Heart right ventricle (tissue), 16 donors: ENCODE measurements at regions not wholly inside any gene's neighbourhood (a gene's known extent, or its start where the extent isn't known, plus 50 kb on each side); places are given as distances from the start of the nearest gene placed in this dataset.

ENCODE experiments used
- ATAC-seq, 8 donors: fragments of 200-7000 bp; cut with Tn5 transposase; one replicate each; pipeline ENCODE4 v1.9.1; 2020; ENCODE audit warnings: mild to moderate bottlenecking in 8 of 8, moderate library complexity in 8 of 8, moderate number of reproducible peaks in 1 of 8
- DNase-seq, 2 donors: peaks; one replicate each; pipeline ENCODE4 v3.0.0-alpha.2; 2020
- H3K27ac ChIP-seq, 10 donors: fragments of 200-600 bp; sonication (generic) in 2 of 10; one replicate each; pipeline versions ENCODE4 v1.5.0 to v1.8.0; 2020 to 2022; ENCODE audit warnings: mild to moderate bottlenecking in 3 of 10
- H3K27me3 ChIP-seq, 7 donors: fragments of 200-600 bp; one replicate each; pipeline ENCODE4 v1.8.0; 2021 to 2022; ENCODE audit warnings: mild to moderate bottlenecking in 2 of 7
- H3K36me3 ChIP-seq, 9 donors: fragments of 200-600 bp; sonication (generic) in 1 of 9; one replicate each; pipeline versions ENCODE4 v1.5.0 to v1.8.0; 2020 to 2022; ENCODE audit warnings: mild to moderate bottlenecking in 2 of 9
- H3K4me1 ChIP-seq, 9 donors: fragments of 200-600 bp; sonication (generic) in 1 of 9; one replicate each; pipeline versions ENCODE4 v1.5.0 to v1.8.0; 2020 to 2022; ENCODE audit warnings: mild to moderate bottlenecking in 4 of 9
- H3K4me3 ChIP-seq, 10 donors: fragments of 200-600 bp; sonication (generic) in 2 of 10; one replicate each; pipeline versions ENCODE4 v1.5.0 to v1.8.0; 2020 to 2022; ENCODE audit warnings: mild to moderate bottlenecking in 7 of 10, moderate library complexity in 2 of 10
- H3K9me3 ChIP-seq, 11 donors: fragments of 200-600 bp in 10 of 11; sonication (generic) in 2 of 11; one replicate each; pipeline versions ENCODE4 v1.5.0 to v1.8.0; 2013 to 2022; ENCODE audit warnings: mild to moderate bottlenecking in 2 of 11, control low read depth in 1 of 11, moderate library complexity in 1 of 11
- WGBS, 2 donors: extraction: QIAGEN DNeasy Blood & Tissue Kit; methylation state at CpG; one replicate each; pipeline ENCODE4 v1.1.7; 2013; ENCODE audit warnings: inconsistent platforms in 1 of 2; 5-methylcytosine and 5-hydroxymethylcytosine counted together
- intact Hi-C, 10 donors: fragments of 100-400 bp; cut with DNase I; formaldehyde crosslinking; loops; one replicate each; pipeline versions ENCODE4 v1.11.1 to v1.14.2; 2022
- TF ChIP-seq, protein P1 (sequence below), 9 donors: fragments of 200-600 bp; sonication (generic) in 2 of 9; IDR thresholded peaks; one replicate each; pipeline versions ENCODE4 v1.5.0 to v1.8.0; 2021 to 2022; ENCODE audit warnings: antibody characterized with exemption in 9 of 9, mild to moderate bottlenecking in 5 of 9, moderate library complexity in 1 of 9
- donor health status: Arrhythmogenic right ventricular cardiomyopathy.
- donor health status: ischemic (EF 13 %, LVEDD 7.1; RV severe dilation, severe dysfunction).
- donor health status: healthy with polysubstance abuse.
- donor health status: DM: no; HTN: yes; CAD: no.
- donor health status: DM: no; HTN: no; CAD: no.
- donor health status: ischemic (EF 25% LVEDD 6.9; RV normal size, moderate dysfunction).
- donor health status: ischemic (EF 25% LVEDD 5.7; RV mildly dilated, moderate dysfunction).
- donor health status: healthy.
- donor health status: DM: yes; HTN: yes; CAD: no.
- donor health status: Ischemic cardiomyopathy.
- donor health status: ischemic (EF 35%, LVEDD 5.7; RV mildly dilated, moderate dysfunction).
- donor health status: nonischemic (EF 11% LVEDD 7.7; RV severe dilation, severe dysfunction).
- donor health status: DM: yes; HTN: yes; CAD: no.
- donor health status: PGD.
- donor health status: ischemic (EF 29% LVEDD 5.4; RV normal size, mild dysfunction).
- donor health status: nonischemic (EF 23%, LVEDD 6.1; RV moderate dilation, normal function).

DNA sequence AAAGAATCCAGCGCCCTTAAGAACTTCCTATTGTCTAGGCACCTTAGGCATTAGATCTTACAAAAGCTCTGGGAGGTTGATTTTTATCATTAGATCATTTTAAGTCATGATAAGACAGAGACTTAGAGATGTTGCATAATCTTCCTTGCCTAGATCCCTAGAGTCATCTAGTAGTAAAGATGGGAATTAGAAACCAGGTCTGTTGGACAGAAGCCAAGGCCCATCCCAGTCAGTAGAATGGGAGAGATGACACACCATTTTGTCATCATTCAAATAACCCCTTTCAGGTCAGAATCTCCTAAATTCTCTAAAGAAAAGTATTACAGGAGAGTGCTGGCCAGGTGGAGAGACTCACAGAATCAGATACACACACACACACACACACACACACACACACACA is 579.1 kb downstream of the BMP2 start:
- Histone ChIP-seq H3K4me3 (no peak overlapping the region), H3K36me3 (no peaks in the 10 kb centered on the region)
- WGBS, 2 donors = 89 to 91% methylated on average over 1 of the region's 1 CpG

DNA sequence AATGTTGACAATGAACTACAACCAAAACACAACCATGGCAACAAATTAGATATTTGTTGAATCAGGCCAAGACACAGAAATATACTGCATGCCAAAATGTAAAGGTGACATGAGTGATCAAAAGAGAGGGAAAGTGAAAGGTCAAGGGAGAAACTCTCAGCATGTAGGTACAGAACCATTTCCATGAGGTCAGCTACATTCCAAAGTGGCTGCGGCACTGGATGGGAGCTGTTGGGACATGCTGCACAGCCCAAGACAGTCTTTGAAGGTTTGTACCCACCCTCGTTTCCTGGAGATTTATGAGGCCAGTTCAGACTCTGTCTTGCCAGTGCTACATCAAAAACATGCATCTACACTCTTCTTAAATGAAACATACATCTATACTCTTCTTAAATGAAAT is 579.9 kb downstream of the BMP2 start:
- Histone ChIP-seq H3K27me3 (no peaks in the 10 kb centered on the region), H3K4me3 (no peak overlapping the region), H3K27ac (no peak overlapping the region), H3K36me3 (no peaks in the 10 kb centered on the region), H3K4me1 (no peaks in the 10 kb centered on the region), H3K9me3 (no peaks in the 10 kb centered on the region)
- ATAC-seq (no peak), DNase-seq (no peak)
- WGBS, 2 donors = 55 to 71% methylated on average over 2 of the region's 2 CpGs
- intact Hi-C loops = no loop called here
- TF ChIP-seq, protein P1, sequence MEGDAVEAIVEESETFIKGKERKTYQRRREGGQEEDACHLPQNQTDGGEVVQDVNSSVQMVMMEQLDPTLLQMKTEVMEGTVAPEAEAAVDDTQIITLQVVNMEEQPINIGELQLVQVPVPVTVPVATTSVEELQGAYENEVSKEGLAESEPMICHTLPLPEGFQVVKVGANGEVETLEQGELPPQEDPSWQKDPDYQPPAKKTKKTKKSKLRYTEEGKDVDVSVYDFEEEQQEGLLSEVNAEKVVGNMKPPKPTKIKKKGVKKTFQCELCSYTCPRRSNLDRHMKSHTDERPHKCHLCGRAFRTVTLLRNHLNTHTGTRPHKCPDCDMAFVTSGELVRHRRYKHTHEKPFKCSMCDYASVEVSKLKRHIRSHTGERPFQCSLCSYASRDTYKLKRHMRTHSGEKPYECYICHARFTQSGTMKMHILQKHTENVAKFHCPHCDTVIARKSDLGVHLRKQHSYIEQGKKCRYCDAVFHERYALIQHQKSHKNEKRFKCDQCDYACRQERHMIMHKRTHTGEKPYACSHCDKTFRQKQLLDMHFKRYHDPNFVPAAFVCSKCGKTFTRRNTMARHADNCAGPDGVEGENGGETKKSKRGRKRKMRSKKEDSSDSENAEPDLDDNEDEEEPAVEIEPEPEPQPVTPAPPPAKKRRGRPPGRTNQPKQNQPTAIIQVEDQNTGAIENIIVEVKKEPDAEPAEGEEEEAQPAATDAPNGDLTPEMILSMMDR (IDR thresholded peaks at IDR 0.05) = no peak

More for the DNA sequence above, 579.1 kb downstream of the BMP2 start:
- H3K27ac ChIP-seq = no peak overlapping the region
- intact Hi-C loops = no loop called here
- H3K9me3 ChIP-seq = no peaks in the 10 kb centered on the region
- no peaks in the 10 kb centered on the region for H3K4me1 ChIP-seq
- ATAC-seq (no peak), DNase-seq (no peak)
- no peaks in the 10 kb centered on the region for H3K27me3 ChIP-seq
- TF ChIP-seq, protein P1 (IDR thresholded peaks at IDR 0.05) = no peak

DNA sequence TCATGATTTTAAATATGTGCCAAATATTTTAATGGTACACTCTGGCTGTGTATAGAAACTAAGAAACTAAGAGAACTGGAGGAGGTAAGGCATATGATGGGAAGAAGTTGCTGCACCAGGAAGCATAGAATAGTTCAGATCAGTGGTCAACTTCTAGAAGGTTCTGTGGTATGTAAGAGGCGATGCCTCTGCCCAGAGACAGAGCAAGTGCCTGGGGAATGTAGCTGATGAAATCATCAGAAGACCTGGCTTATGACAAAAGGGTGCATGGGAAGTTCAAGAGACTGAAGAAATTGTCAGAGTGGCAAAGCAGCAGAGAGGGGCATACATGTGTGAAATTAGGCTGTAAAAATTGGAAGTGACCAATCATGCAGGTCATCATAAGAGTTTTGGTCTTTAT is 580.8 kb downstream of the BMP2 start:
- TF ChIP-seq, protein P1 (IDR thresholded peaks at IDR 0.05) = no peak
- H3K36me3 ChIP-seq = no peaks in the 10 kb centered on the region
- H3K4me1 ChIP-seq = no peaks in the 10 kb centered on the region
- no peak overlapping the region for H3K27ac ChIP-seq
- H3K27me3 ChIP-seq = no peaks in the 10 kb centered on the region
- intact Hi-C loops = no loop called here
- ATAC-seq (no peak), DNase-seq (no peak)
- WGBS, 2 donors = 74 to 81% methylated on average over 1 of the region's 1 CpG
- no peaks in the 10 kb centered on the region for H3K9me3 ChIP-seq
- H3K4me3 ChIP-seq = no peak overlapping the region

DNA sequence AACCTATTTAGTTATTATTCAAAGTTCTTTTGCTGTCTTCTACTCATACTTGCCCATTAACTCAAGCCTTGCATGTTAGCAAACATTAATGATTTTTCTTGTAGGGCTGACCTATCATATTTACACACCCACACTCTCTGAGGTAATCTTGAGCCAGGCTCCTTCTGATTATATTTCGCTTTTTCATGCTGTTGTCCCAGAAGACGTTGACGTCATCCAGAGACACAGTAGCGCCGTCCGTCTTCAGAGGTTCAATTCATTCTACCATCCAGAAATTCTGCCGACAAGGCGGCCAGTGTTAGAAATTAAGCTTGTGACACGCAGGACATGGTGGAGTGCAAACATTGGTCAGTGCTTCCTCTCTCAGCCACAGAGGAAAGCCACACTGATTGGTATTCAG is 584.7 kb downstream of the BMP2 start:
- 55 to 57% methylated on average over 9 of the region's 9 CpGs for WGBS, 2 donors

More for the DNA sequence above, 584.7 kb downstream of the BMP2 start:
- ATAC-seq (peak in 3 of 8 donors; percentile 16 to 62 (median 30)), DNase-seq (peak in 1 of 2 donors; percentile 5)
- Histone ChIP-seq H3K4me1 (no peaks in the 10 kb centered on the region), H3K9me3 (no peaks in the 10 kb centered on the region), H3K27me3 (no peaks in the 10 kb centered on the region), H3K27ac (no peak overlapping the region), H3K36me3 (no peaks in the 10 kb centered on the region), H3K4me3 (no peak overlapping the region)
- TF ChIP-seq, protein P1 (IDR thresholded peaks at IDR 0.05) = no peak
- intact Hi-C loops = no loop called here
